HCT116 (cell line): ENCODE measurements at regions not wholly inside any gene's neighbourhood (a gene's known extent, or its start where the extent isn't known, plus 50 kb on each side); places are given as distances from the start of the nearest gene placed in this dataset.

Experiments
- ATAC-seq: fragments of 200-7000 bp; cut with Tn5 transposase; 2 replicates; pipeline ENCODE4 v1.9.1; 2020; ENCODE audit warnings: mild to moderate bottlenecking, moderate library complexity
- BruUV-seq: library from RNA; stranded (reverse); fragments of 400-500 nt; replicated peaks from 2 replicates; lab custom pipeline; 2021; lab: Mats Ljungman, UMichigan
- CTCF ChIA-PET: fragments of 300-600 bp; sonication (Branson Sonifier 250); formaldehyde crosslinking; loops from one replicate; lab custom pipeline; 2021; ENCODE audit warnings: antibody characterized with exemption; lab: Charles Lee
- POLR2A ChIA-PET: fragments of 300-600, 350-600 bp; sonication (Branson Sonifier 250); formaldehyde crosslinking; loops from one replicate; lab custom pipeline; 2021; ENCODE audit warnings: antibody characterized with exemption; lab: Charles Lee
- RAD21 ChIA-PET, 2 experiments: fragments of 300-600 bp; sonication (Branson Sonifier 250); formaldehyde crosslinking; loops; one replicate each; lab custom pipeline; 2023; ENCODE audit warnings: low total read pairs in 2 of 2; ENCODE audit not compliant: uncharacterized antibody in 2 of 2, unreplicated experiment in 2 of 2, low non-redundant PET in 1 of 2; lab: Charles Lee
- DNase-seq: peaks from one replicate; pipeline ENCODE4 v3.0.0-alpha.2; 2010; ENCODE audit warnings: low read depth, low spot score
- H2AFZ ChIP-seq: fragments of 200-600 bp; shearing (Covaris generic), sonication (generic); 2 replicates; pipeline ENCODE4 v1.6.1; 2017; ENCODE audit warnings: low read depth, mixed run types, mixed read lengths, antibody characterized with exemption, low read length; ENCODE audit not compliant: poor library complexity, severe bottlenecking
- H3K27ac ChIP-seq: 2 replicates; pipeline ENCODE4 v1.5.1; 2012; ENCODE audit warnings: low read depth, low read length
- H3K27me3 ChIP-seq: fragments of 200-600 bp; sonication (generic); 2 replicates; pipeline ENCODE4 v1.6.1; 2016; ENCODE audit warnings: mixed run types, low read length, mixed read lengths; ENCODE audit not compliant: insufficient read depth
- H3K36me3 ChIP-seq, 2 experiments: fragments of 200-500 bp in 1 of 2; fragments of 200-600 bp in 1 of 2; sonication (Bioruptor generic) in 1 of 2; sonication (generic) in 1 of 2; 2 replicates each; pipeline versions ENCODE4 v1.5.1 to v1.6.1; 2014 to 2016; ENCODE audit warnings: low read length in 2 of 2, inconsistent platforms in 1 of 2, mixed read lengths in 1 of 2, mixed run types in 1 of 2; ENCODE audit not compliant: insufficient read depth in 2 of 2, control insufficient read depth in 1 of 2
- H3K4me1 ChIP-seq, 2 experiments: fragments of 200-600 bp in 1 of 2; sonication (generic) in 1 of 2; 2 replicates each; pipeline versions ENCODE4 v1.5.1 to v1.6.1; 2012 to 2017; ENCODE audit warnings: low read length in 2 of 2, inconsistent platforms in 1 of 2, mild to moderate bottlenecking in 1 of 2, mixed read lengths in 1 of 2, mixed run types in 1 of 2, moderate library complexity in 1 of 2; ENCODE audit not compliant: insufficient read depth in 2 of 2, control insufficient read depth in 1 of 2
- H3K4me2 ChIP-seq: fragments of 200-600 bp; sonication (generic); 2 replicates; pipeline ENCODE4 v1.6.1; 2017; ENCODE audit warnings: mixed run types, low read length, mixed read lengths
- H3K4me3 ChIP-seq, 2 experiments: fragments of 200-600 bp in 1 of 2; sonication (generic) in 1 of 2; replicated peaks in 1 of 2; 2 replicates each; pipeline ENCODE4 v1.5.1; 2011 to 2016; ENCODE audit warnings: low read length in 2 of 2, control low read depth in 1 of 2, low read depth in 1 of 2, mild to moderate bottlenecking in 1 of 2, mixed read lengths in 1 of 2, mixed run types in 1 of 2
- H3K79me2 ChIP-seq: fragments of 200-600 bp; sonication (generic); 2 replicates; pipeline ENCODE4 v1.6.1; 2017; ENCODE audit warnings: mild to moderate bottlenecking, mixed run types, low read length, moderate library complexity, mixed read lengths; ENCODE audit not compliant: insufficient read depth
- H3K9ac ChIP-seq: fragments of 200-600 bp; sonication (generic); 2 replicates; pipeline ENCODE4 v1.6.1; 2016; ENCODE audit warnings: low read length, mixed read lengths
- H3K9me2 ChIP-seq: fragments of 200-600 bp; sonication (generic), shearing (Covaris generic); 2 replicates; pipeline ENCODE4 v1.6.1; 2017; ENCODE audit warnings: mixed run types, mild to moderate bottlenecking, moderate library complexity; ENCODE audit not compliant: insufficient read depth
- H3K9me3 ChIP-seq, 2 experiments: fragments of 200-500 bp in 1 of 2; fragments of 200-600 bp in 1 of 2; sonication (Bioruptor generic) in 1 of 2; sonication (generic) in 1 of 2; 2 replicates each; pipeline ENCODE4 v1.6.1; 2014 to 2017; ENCODE audit warnings: low read length in 2 of 2, mixed read lengths in 2 of 2, inconsistent platforms in 1 of 2, low read depth in 1 of 2, mild to moderate bottlenecking in 1 of 2, mixed run types in 1 of 2, moderate library complexity in 1 of 2; ENCODE audit not compliant: control insufficient read depth in 1 of 2, insufficient read depth in 1 of 2
- H4K20me1 ChIP-seq: fragments of 200-600 bp; sonication (generic), shearing (Covaris generic); 2 replicates; pipeline ENCODE4 v1.6.1; 2017; ENCODE audit warnings: mixed run types, mild to moderate bottlenecking, moderate library complexity; ENCODE audit not compliant: insufficient read depth
- CBX3 ChIP-seq: IDR thresholded peaks from 2 replicates; pipeline ENCODE4 v1.6.1; 2012; ENCODE audit warnings: low read depth
- CEBPB ChIP-seq: IDR thresholded peaks from 2 replicates; pipeline ENCODE4 v1.6.1; 2012; ENCODE audit warnings: low read depth
- CTCF ChIP-seq, 3 experiments: fragments of 200-600 bp in 1 of 3; sonication (generic) in 1 of 3; IDR thresholded peaks in 2 of 3; conservative IDR thresholded peaks in 1 of 3; 2 replicates each; pipeline ENCODE4 v1.5.1; 2012 to 2017; ENCODE audit warnings: low read depth in 2 of 3, low read length in 2 of 3, antibody characterized with exemption in 1 of 3, borderline replicate concordance in 1 of 3, control low read depth in 1 of 3, mild to moderate bottlenecking in 1 of 3, mixed read lengths in 1 of 3, mixed run types in 1 of 3, moderate library complexity in 1 of 3; ENCODE audit not compliant: insufficient read depth in 1 of 3
- EGR1 ChIP-seq: IDR thresholded peaks from 2 replicates; pipeline ENCODE4 v1.6.1; 2012; ENCODE audit warnings: low read depth
- ELF1 ChIP-seq: IDR thresholded peaks from 2 replicates; pipeline ENCODE4 v1.6.1; 2012; ENCODE audit warnings: low read depth, borderline replicate concordance
- EZH2phosphoT487 ChIP-seq: fragments of 200-600 bp; IDR thresholded peaks from 2 replicates; pipeline ENCODE4 v1.6.1; 2018; ENCODE audit warnings: antibody characterized with exemption, borderline replicate concordance
- POLR2AphosphoS5 ChIP-seq: IDR thresholded peaks from 2 replicates; pipeline ENCODE4 v1.6.1; 2011; ENCODE audit warnings: mild to moderate bottlenecking, low read depth, low read length, moderate library complexity
- SRF ChIP-seq: IDR thresholded peaks from 2 replicates; pipeline ENCODE4 v1.6.1; 2012; ENCODE audit warnings: low read depth
- TCF7L2 ChIP-seq: IDR thresholded peaks from 2 replicates; pipeline ENCODE4 v1.7.0; 2011; ENCODE audit warnings: borderline replicate concordance, inconsistent platforms; ENCODE audit not compliant: insufficient read depth, insufficient read length; ENCODE audit errors: extremely low read depth
- YY1 ChIP-seq: IDR thresholded peaks from 2 replicates; pipeline ENCODE4 v1.6.1; 2011; ENCODE audit warnings: low read length, low read depth, moderate library complexity, mild to moderate bottlenecking; ENCODE audit not compliant: insufficient replicate concordance; ENCODE audit errors: extremely low read depth
- ZFX ChIP-seq: fragments of 450-650 bp; IDR thresholded peaks from 2 replicates; pipeline ENCODE4 v1.6.1; 2017
- ZNF274 ChIP-seq: fragments of 200-500 bp; sonication (Bioruptor generic); IDR thresholded peaks from 2 replicates; pipeline ENCODE4 v1.6.1; 2014; ENCODE audit warnings: mild to moderate bottlenecking, low read depth, low read length, inconsistent platforms
- intact Hi-C: fragments of 100-400 bp; cut with micrococcal nuclease; formaldehyde crosslinking; loops from 2 replicates; pipeline ENCODE4 v1.10.0; 2022

- Histone ChIP-seq H2AFZ (no peak overlapping the region), H3K79me2 (no peaks in the 10 kb centered on the region), H4K20me1 (no peaks in the 10 kb centered on the region), H3K4me2 (no peak overlapping the region), H3K36me3 (no peaks in the 10 kb centered on the region), H3K4me1 (no peaks in the 10 kb centered on the region), H3K9me2 (no peaks in the 10 kb centered on the region), H3K9me3 (no peaks in the 10 kb centered on the region), H3K4me3 (no peak overlapping the region), H3K9ac (no peak overlapping the region), H3K27me3 (peaks cover 9% of the 10 kb centered on the region; the same call in 1 of the 2 replicates), H3K27ac (no peak overlapping the region)
- ChIA-PET RAD21 (no interaction called here), POLR2A (no interaction called here), CTCF (no interaction called here)
- intact Hi-C loops, result no loop called here
- ATAC-seq (no peak), DNase-seq (no peak)
- TF ChIP-seq EGR1 (no peak), ZFX (no peak), YY1 (no peak), ELF1 (no peak), ZNF274 (no peak), SRF (no peak), EZH2phosphoT487 (no peak), CTCF (IDR thresholded peaks at IDR 0.05 in 2 of 3, conservative IDR thresholded peaks at IDR 0.05 in 1 of 3; ENCODE audit: borderline replicate concordance in 1 of 3, insufficient read depth in 1 of 3, low read depth in 2 of 3, low read length in 2 of 3) (no peak), POLR2AphosphoS5 (no peak), CEBPB (no peak), TCF7L2 (no peak), CBX3 (no peak)
- no TSS peak for BruUV-seq
Observed at GRCh38 chr17:77602883-77603640, 355.4 kb upstream of the TNRC6C start.
